ENCODE measurements at regions not wholly inside any gene's neighbourhood (a gene's known extent, or its start where the extent isn't known, plus 50 kb on each side); places are given as distances from the start of the nearest gene placed in this dataset.

DNA sequence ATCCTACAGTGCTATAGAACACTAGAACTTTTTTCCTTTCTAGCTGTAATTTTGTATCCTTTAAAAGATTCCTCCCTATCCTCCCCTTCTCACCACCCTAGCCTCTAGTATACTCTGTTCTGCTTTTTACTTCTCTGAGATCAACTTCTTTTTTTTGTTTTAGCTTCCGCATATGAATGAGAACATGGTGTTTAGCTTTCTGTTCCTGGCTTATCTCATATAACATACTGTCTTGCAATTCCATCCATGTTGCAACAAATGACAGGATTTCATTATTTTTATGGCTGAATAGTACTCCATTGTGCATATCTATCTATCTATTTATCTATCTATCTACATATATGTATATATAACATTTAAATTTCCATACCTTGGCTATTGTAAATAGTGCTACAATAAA, 126.0 kb upstream of the MAN2A1 start:
- TF ChIP-seq, protein P1, sequence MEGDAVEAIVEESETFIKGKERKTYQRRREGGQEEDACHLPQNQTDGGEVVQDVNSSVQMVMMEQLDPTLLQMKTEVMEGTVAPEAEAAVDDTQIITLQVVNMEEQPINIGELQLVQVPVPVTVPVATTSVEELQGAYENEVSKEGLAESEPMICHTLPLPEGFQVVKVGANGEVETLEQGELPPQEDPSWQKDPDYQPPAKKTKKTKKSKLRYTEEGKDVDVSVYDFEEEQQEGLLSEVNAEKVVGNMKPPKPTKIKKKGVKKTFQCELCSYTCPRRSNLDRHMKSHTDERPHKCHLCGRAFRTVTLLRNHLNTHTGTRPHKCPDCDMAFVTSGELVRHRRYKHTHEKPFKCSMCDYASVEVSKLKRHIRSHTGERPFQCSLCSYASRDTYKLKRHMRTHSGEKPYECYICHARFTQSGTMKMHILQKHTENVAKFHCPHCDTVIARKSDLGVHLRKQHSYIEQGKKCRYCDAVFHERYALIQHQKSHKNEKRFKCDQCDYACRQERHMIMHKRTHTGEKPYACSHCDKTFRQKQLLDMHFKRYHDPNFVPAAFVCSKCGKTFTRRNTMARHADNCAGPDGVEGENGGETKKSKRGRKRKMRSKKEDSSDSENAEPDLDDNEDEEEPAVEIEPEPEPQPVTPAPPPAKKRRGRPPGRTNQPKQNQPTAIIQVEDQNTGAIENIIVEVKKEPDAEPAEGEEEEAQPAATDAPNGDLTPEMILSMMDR (IDR thresholded peaks at IDR 0.05; ENCODE audit: borderline replicate concordance, extremely low read depth, low read length, poor library complexity, severe bottlenecking): no peak
- no peak for TF ChIP-seq EZH2 (IDR thresholded peaks at IDR 0.05; ENCODE audit: borderline replicate concordance, low read depth, low read length, severe bottlenecking)

Data from DND-41 (cell line).